HG03095 (cell line): ENCODE measurements at regions not wholly inside any gene's neighbourhood (a gene's known extent, or its start where the extent isn't known, plus 50 kb on each side); places are given as distances from the start of the nearest gene placed in this dataset.

Experiments
- ATAC-seq: cut with Tn5 transposase; IDR thresholded peaks from one replicate; pipeline ENCODE4 v1.9.1; 2021; ENCODE audit warnings: moderate library complexity; ENCODE audit not compliant: unreplicated experiment

- ATAC-seq = no peak
These were observed 318.6 kb downstream of the SLC4A3 start for GRCh38 chr2:219946021-219946420.

GRCh38 chr2:219946529-219946928 is 319.1 kb downstream of the SLC4A3 start:
- no peak for ATAC-seq

DNA sequence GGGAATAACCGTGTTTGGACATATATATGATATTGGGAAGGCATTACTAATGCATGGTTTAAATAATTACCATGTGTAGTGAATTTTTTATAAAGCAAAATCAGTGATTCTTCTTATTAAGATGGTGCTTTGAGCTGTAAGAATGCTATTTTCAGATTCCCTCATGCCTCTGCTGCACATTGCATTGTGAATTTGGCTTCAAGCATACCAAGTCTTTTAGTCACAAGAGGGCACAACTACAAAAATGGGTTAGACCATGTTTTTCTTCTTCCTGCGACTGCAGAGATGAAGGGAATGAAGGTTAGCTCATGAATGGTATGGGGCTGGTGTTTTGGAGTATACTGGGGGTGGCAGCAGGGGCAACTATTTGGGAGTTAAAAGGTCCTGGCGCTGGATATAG is 320.1 kb downstream of the SLC4A3 start:
- no peak for ATAC-seq

DNA sequence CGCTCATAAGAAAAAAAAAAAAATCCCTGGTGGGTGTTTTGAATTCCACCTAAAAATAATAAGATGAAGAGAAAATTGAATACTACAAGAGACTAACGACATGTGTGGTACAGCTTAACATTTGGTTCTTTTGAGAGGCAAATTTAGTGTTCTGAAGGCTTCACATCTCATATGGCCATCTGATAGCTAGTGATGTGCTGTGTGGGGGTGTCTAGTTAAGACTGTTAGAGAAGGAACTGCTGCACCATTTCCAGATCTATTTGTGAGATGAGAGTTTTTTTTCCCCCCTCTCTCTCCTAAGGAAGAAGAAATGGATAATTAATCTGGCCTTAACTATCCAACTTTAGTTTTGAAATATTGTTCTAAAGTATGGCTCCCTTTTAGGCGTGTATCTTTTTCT is 321.6 kb downstream of the SLC4A3 start:
- ATAC-seq = no peak

DNA sequence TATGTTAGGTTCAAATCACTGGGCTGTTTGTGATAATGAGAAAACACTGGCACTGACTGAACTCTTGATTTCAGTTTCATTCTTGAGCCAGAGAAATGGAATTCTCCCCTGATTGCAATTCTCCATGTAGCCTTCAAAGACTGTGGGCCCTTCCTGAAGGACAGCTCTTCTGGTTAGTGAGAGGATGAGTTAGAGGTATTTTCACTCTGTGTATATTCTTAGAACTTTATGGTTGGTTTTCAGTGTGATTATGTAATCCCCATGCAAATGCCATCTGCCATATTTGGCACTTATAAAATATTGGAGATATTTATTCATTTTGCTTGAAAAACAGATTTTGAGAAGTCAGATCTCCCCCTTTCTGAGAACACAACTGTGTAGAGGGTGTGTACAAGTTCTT is 323.7 kb downstream of the SLC4A3 start:
- ATAC-seq = no peak

DNA sequence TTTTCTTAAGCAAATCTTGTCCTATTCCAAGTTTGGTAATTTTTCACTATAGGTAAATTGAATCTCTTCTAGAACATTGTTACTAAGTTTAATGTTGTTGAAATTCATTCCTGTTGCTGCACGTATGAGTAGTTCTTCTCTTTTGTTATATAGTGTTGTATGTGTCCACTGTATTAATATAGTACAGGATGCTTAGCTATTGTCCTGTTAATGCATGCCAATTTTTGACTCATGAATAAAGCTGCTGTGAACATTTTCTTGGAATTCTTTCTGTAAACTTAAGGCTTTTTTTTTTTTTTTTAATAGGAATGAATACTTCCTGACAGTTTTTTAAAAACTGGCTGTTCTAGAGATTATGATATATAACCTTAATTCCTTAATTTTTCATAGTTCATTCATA is 326.9 kb downstream of the SLC4A3 start:
- no peak for ATAC-seq

GRCh38 chr2:219957820-219958219 is 330.4 kb downstream of the SLC4A3 start:
- no peak for ATAC-seq

DNA sequence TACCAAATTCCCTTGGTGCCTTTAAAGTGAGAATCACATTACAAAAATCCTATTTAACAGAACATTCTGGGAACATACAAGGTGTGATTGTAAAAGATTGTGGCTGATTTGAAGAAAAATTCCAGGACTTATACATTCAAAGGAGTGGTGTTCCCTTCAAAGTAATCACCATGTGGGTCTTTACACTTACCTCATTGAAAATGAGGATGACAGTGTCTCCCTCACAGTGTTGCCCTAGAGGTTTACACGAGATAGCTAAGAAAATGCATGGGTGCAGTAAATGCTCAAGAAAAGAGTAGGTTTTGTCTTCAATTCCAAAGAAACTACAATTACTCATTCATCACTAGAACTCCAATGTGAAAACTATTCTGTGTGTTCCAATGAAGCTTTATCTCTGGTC is 331.5 kb downstream of the SLC4A3 start:
- ATAC-seq = no peak

- no peak for ATAC-seq
These were observed 332.0 kb downstream of the SLC4A3 start for GRCh38 chr2:219959471-219959870.

DNA sequence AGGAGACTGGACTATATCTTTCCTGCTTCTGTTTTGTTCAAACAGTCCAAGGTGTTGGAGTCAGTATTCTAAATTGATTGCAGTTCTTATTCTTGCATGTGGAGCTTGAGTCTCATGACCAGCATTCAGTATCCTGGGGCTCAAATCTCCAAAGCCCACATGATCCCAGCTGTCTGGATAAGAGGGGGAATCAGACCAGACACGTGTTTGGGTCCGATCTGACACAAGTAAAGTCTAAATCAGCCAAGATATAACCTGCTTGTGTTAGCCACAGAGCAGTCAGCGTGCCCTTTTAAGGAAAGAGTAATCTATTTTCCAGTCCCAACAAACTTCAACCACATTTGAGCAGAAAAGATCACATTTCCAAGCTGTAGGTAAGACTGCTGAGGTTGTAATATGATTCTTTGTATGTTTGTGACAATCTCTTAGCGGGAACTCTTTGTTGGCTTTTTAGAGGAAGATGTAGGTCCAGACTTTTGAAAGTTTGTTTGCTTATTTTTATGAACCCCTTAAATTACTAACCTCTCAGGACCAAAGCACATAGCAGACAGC is 334.6 kb downstream of the SLC4A3 start:
- ATAC-seq = no peak

GRCh38 chr2:219962801-219963200 is 335.4 kb downstream of the SLC4A3 start:
- no peak for ATAC-seq

DNA sequence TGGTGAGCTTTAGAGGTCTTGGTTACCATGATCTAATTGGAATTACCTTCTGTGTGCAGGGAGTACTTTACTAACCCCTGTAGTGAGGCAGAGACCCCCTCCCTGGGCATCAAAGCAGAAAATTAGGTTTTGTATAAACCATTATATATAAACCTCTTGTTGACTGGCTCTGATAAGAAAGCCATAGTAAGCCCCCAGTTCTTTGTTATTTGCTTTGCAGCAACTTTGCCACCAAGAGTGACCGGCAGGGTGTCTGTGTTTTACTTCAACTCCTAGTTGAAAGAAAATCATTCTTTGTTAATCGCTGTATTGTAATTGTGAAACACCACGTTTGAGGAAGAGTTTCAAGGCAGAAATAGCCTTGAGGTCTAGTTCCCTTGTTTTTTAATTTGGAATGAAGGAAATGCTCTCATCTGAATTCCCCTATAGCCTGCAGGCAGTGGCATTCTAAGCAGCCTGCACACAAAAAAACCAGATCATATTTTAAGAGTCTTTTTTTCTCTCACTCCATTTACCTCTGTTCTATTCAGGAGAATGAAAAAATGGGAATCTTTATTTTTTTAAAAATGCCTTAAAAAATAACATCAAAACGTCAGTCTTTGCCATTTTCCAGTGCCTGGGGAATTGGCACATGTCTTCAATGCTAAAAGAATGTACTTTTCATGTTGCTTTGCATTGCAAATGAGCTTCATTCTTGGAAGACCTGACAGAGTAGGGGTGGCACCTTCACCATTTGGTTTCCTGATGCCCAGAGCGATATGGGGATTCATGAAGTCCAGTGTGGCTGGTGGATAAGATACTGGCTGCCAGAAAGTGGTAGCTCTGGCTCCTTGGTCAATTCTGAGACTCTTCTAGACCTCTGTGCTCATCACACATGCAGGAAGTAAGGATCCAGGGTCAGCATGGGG is 338.1 kb downstream of the SLC4A3 start:
- ATAC-seq = no peak

DNA sequence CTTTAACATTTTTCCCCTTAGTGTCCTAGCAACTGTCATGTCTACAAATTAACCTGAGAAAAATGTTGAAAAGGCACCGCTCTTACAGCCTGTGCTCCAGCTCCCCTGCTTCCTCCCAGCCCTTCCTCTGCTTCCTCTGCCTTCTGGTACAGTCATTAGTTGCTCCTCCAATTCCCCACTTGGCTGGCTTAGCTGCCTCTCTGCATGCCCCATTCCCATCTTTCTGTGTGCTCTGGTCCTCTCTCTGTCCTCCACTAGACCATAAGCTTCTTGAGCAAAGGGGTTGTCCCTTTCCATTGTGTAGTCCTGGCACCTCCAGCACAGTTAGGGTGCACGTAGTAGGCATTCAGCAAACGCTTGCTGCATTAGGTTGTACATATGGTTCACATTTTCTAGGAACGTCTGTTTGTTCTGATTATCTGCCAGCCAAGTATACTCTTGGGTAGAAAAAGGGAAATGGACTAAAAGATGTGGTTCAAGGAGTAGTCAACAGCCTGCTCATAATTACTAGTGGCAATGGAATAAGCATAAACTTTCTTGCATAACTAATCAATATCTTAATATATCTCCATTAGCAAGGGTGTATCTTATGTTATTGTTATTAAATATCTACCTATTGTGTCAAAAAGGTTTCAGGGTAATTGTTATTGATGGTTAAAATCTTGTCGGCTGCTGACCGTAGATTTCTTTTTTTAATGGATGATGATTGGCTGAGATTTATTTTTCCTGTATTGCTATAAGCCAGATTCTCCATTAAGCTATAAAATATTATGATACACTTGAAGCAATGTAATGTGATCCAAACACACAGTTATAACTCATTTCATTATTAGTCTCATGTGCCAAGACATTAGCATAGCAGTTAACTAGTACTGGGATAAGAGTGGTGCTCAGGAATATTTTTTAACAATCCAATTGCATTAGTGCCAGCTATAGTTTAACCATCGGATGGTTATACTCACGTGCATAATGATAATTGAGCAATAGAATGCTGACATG is 340.1 kb downstream of the SLC4A3 start:
- ATAC-seq = no peak

DNA sequence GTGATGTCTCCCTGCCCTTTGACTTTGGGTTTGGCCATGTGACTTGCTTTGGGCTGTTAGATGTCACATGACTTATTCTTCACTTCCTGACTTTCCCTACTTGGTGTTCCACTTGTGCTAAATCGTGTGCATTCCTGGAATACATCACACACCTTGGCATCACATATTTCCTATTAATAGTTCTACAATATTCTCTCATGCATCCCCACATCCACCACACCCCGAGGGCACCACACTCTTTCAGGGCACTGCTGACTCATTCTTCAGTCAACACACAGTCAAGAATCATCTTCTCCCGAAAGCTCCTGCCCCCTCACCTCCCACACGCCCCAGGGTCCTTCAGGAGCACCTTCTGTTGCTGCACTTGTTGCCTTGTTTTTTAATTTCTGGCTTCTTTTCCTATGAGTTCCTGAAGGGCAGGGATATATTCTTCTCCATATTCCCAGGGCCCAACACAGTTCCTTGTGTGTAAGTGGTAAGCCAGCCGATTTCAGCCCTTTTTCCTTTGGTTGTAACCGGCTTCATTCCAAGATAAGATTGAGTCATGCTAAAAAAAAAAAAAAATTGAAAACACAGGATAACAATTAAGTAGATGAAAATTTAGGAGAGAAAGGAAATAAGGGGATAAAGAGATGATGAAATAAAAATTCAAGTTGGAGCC is 341.4 kb downstream of the SLC4A3 start:
- ATAC-seq = no peak

- ATAC-seq = no peak
These were observed 342.1 kb downstream of the SLC4A3 start for GRCh38 chr2:219969508-219969907.

- no peak for ATAC-seq
These were observed 345.7 kb downstream of the SLC4A3 start for GRCh38 chr2:219973136-219973535.

DNA sequence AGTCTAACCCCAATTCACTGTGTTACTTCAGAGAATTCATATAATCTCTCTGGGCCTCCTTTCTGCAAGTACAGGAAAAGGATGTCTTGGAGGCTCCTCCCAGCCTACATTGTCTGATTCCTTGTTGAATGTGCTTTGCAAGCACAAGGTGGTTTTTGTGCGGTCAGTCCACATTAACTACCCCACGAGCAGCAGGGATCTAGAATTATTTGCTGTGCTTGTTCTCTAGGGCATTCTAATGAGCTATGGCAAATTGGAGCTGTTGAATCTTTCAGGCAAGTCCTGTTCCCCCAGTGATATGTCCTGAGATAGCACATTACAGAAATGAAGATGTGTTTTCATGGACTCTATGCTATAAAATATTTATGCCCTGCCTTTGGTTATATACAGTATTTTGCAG is 349.4 kb downstream of the SLC4A3 start:
- no peak for ATAC-seq

GRCh38 chr2:219980638-219981037 is 353.2 kb downstream of the SLC4A3 start:
- no peak for ATAC-seq

DNA sequence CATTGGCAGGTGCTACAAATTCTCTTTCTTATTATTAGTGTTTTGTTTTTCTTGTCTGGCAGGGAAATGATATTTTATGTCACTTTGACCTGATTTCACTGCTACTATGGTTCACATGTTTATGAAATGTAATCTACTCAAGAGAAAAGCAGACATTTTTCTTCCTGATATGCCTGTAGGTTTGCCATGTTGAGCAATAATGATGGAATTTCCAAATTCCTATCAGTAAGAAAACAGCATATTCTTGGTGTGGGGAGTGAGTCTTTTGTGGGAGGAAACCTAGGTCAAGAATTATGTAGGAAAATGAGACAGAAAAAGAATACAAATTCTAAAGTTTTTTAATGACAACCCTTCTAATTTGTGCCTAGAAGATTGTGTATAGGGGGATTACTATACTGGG is 356.4 kb downstream of the SLC4A3 start:
- no peak for ATAC-seq

GRCh38 chr2:219985017-219985416 is 357.6 kb downstream of the SLC4A3 start:
- ATAC-seq = no peak

DNA sequence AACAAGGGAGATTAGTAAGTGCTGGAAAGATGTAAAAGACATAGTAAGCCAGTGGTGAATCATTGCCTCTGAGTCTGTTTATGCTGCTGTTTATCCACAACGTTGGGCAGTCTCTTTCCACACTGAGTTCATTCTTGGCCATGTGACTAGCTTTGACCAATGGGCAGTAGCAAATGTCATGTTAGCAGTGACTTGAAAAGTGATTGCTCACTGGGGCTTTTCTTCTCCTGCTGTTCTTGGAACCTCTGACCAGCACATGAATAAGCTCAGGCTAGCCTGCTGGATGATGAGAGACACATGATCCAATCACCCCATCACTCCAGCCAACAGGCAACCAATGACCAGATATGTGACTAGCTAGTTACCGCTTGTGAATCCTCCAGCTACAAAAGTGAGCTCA is 360.4 kb downstream of the SLC4A3 start:
- no peak for ATAC-seq
